ENCODE measurements at regions not wholly inside any gene's neighbourhood (a gene's known extent, or its start where the extent isn't known, plus 50 kb on each side); places are given as distances from the start of the nearest gene placed in this dataset.

GRCh38 chr12:111100003-111100402, 179.6 kb upstream of the MYL2 start:
- H3K9me3 ChIP-seq (ENCODE audit: low read length): no peaks in the 10 kb centered on the region
- no peak overlapping the region for H3K4me3 ChIP-seq (ENCODE audit: low read length)
- no peak overlapping the region for H3K9ac ChIP-seq (ENCODE audit: low read length)
- H3F3A ChIP-seq (ENCODE audit: insufficient read depth, low read length, poor library complexity, severe bottlenecking): no peaks in the 10 kb centered on the region
- TF ChIP-seq EP300 (conservative IDR thresholded peaks at IDR 0.05; ENCODE audit: poor library complexity, severe bottlenecking) (no peak), POLR2AphosphoS5 (IDR thresholded peaks at IDR 0.05) (no peak), CTCF (IDR thresholded peaks at IDR 0.05; ENCODE audit: poor library complexity, severe bottlenecking) (no peak), REST (IDR thresholded peaks at IDR 0.05; ENCODE audit: borderline replicate concordance) (no peak), RAD21 (conservative IDR thresholded peaks at IDR 0.05) (no peak), EZH2 (IDR thresholded peaks at IDR 0.05; ENCODE audit: borderline replicate concordance, insufficient read depth, low read length, poor library complexity, severe bottlenecking) (no peak), TAF1 (IDR thresholded peaks at IDR 0.05; ENCODE audit: low read depth) (no peak), SMC3 (conservative IDR thresholded peaks at IDR 0.05; ENCODE audit: poor library complexity) (no peak), MXI1 (conservative IDR thresholded peaks at IDR 0.05; ENCODE audit: poor library complexity, severe bottlenecking) (no peak)
- no peaks in the 10 kb centered on the region for H3K9me2 ChIP-seq (ENCODE audit: insufficient read depth, low read length)
- no peak overlapping the region for H3K4me2 ChIP-seq (ENCODE audit: low read length)
- no peak overlapping the region for H3K27ac ChIP-seq (ENCODE audit: low read length)
- no peaks in the 10 kb centered on the region for H3K79me2 ChIP-seq (replicated peaks; ENCODE audit: insufficient read depth, low read length)
- no peaks in the 10 kb centered on the region for H3K36me3 ChIP-seq (ENCODE audit: insufficient read depth, low read length)
- no peak overlapping the region for H2AFZ ChIP-seq (ENCODE audit: low read depth, low read length)
- H3K27me3 ChIP-seq (ENCODE audit: insufficient read depth, low read depth, low read length): no peaks in the 10 kb centered on the region
- H4K20me1 ChIP-seq (ENCODE audit: insufficient read depth): no peaks in the 10 kb centered on the region

GRCh38 chr12:111099186-111099585, 178.8 kb upstream of the MYL2 start:
- Histone ChIP-seq H4K20me1 (ENCODE audit: insufficient read depth) (no peaks in the 10 kb centered on the region), H3K36me3 (ENCODE audit: insufficient read depth, low read length) (no peaks in the 10 kb centered on the region), H3K27ac (ENCODE audit: low read length) (no peak overlapping the region), H3K4me2 (ENCODE audit: low read length) (no peak overlapping the region), H3K27me3 (ENCODE audit: insufficient read depth, low read depth, low read length) (no peaks in the 10 kb centered on the region), H3K79me2 (replicated peaks; ENCODE audit: insufficient read depth, low read length) (no peaks in the 10 kb centered on the region), H3K9me3 (ENCODE audit: low read length) (no peaks in the 10 kb centered on the region), H3K9ac (ENCODE audit: low read length) (no peak overlapping the region), H3K9me2 (ENCODE audit: insufficient read depth, low read length) (no peaks in the 10 kb centered on the region), H3F3A (ENCODE audit: insufficient read depth, low read length, poor library complexity, severe bottlenecking) (no peaks in the 10 kb centered on the region), H3K4me3 (ENCODE audit: low read length) (no peak overlapping the region), H2AFZ (ENCODE audit: low read depth, low read length) (no peak overlapping the region)
- TF ChIP-seq REST (IDR thresholded peaks at IDR 0.05; ENCODE audit: borderline replicate concordance): no peak
- no peak for TF ChIP-seq SMC3 (conservative IDR thresholded peaks at IDR 0.05; ENCODE audit: poor library complexity)
- no peak for TF ChIP-seq CTCF (IDR thresholded peaks at IDR 0.05; ENCODE audit: poor library complexity, severe bottlenecking)
- TF ChIP-seq EZH2 (IDR thresholded peaks at IDR 0.05; ENCODE audit: borderline replicate concordance, insufficient read depth, low read length, poor library complexity, severe bottlenecking): no peak
- TF ChIP-seq EP300 (conservative IDR thresholded peaks at IDR 0.05; ENCODE audit: poor library complexity, severe bottlenecking): no peak
- no peak for TF ChIP-seq TAF1 (IDR thresholded peaks at IDR 0.05; ENCODE audit: low read depth)
- no peak for TF ChIP-seq RAD21 (conservative IDR thresholded peaks at IDR 0.05)
- no peak for TF ChIP-seq MXI1 (conservative IDR thresholded peaks at IDR 0.05; ENCODE audit: poor library complexity, severe bottlenecking)
- no peak for TF ChIP-seq POLR2AphosphoS5 (IDR thresholded peaks at IDR 0.05)
